ENCODE measurements at regions not wholly inside any gene's neighbourhood (a gene's known extent, or its start where the extent isn't known, plus 50 kb on each side); places are given as distances from the start of the nearest gene placed in this dataset.

GRCh38 chr5:8924054-8924793 is 621.7 kb downstream of the SEMA5A start:
- DNase-seq (ENCODE audit: low read depth): no peak
- no peak overlapping the region for H3K4me3 ChIP-seq (replicated peaks; ENCODE audit: low read depth, low read length)
- no peak for TF ChIP-seq CTCF (IDR thresholded peaks at IDR 0.05; ENCODE audit: low read length, missing control alignments)

GRCh38 chr5:8930021-8930420 is 615.9 kb downstream of the SEMA5A start:
- DNase-seq (ENCODE audit: low read depth): no peak
- TF ChIP-seq CTCF (IDR thresholded peaks at IDR 0.05; ENCODE audit: low read length, missing control alignments): no peak
- no peak overlapping the region for H3K4me3 ChIP-seq (replicated peaks; ENCODE audit: low read depth, low read length)

GRCh38 chr5:8934455-8934854 is 611.4 kb downstream of the SEMA5A start:
- no peak for DNase-seq (ENCODE audit: low read depth)
- no peak for TF ChIP-seq CTCF (IDR thresholded peaks at IDR 0.05; ENCODE audit: low read length, missing control alignments)
- no peak overlapping the region for H3K4me3 ChIP-seq (replicated peaks; ENCODE audit: low read depth, low read length)

- no peak for TF ChIP-seq CTCF (IDR thresholded peaks at IDR 0.05; ENCODE audit: low read length, missing control alignments)
- H3K4me3 ChIP-seq (replicated peaks; ENCODE audit: low read depth, low read length): no peak overlapping the region
- DNase-seq (ENCODE audit: low read depth): no peak
Observed at GRCh38 chr5:8940934-8941333, 604.9 kb downstream of the SEMA5A start.

GRCh38 chr5:8943301-8943700 is 602.6 kb downstream of the SEMA5A start:
- peak; percentile 16 for DNase-seq (ENCODE audit: low read depth)
- TF ChIP-seq CTCF (IDR thresholded peaks at IDR 0.05; ENCODE audit: low read length, missing control alignments): no peak
- no peak overlapping the region for H3K4me3 ChIP-seq (replicated peaks; ENCODE audit: low read depth, low read length)

- TF ChIP-seq CTCF (IDR thresholded peaks at IDR 0.05; ENCODE audit: low read length, missing control alignments): no peak
- DNase-seq (ENCODE audit: low read depth): peak; percentile 28
Observed at GRCh38 chr5:8944005-8944404, 601.9 kb downstream of the SEMA5A start.

GRCh38 chr5:8945972-8946371 is 599.9 kb downstream of the SEMA5A start:
- TF ChIP-seq CTCF (IDR thresholded peaks at IDR 0.05; ENCODE audit: low read length, missing control alignments): no peak
- no peak for DNase-seq (ENCODE audit: low read depth)

More at GRCh38 chr5:8944005-8944404, 601.9 kb downstream of the SEMA5A start:
- H3K4me3 ChIP-seq (replicated peaks; ENCODE audit: low read depth, low read length): no peak overlapping the region

More at GRCh38 chr5:8945972-8946371, 599.9 kb downstream of the SEMA5A start:
- no peak overlapping the region for H3K4me3 ChIP-seq (replicated peaks; ENCODE audit: low read depth, low read length)

Measured in fibroblast of pulmonary artery (primary cell).